Large intestine (tissue), 3 donors: ENCODE measurements at regions not wholly inside any gene's neighbourhood (a gene's known extent, or its start where the extent isn't known, plus 50 kb on each side); places are given as distances from the start of the nearest gene placed in this dataset.
"Not testable (repeated sequence)": the region's sequence is repeated elsewhere in the genome, so short reads cannot be mapped to it uniquely, and the experiment has no call there.

Source experiments
- DNase-seq, 2 donors: peaks; one replicate each; pipeline versions ENCODE4 v3.0.0 to v3.0.0-alpha.2; 2013
- H3K27ac ChIP-seq: one replicate; pipeline ENCODE4 v1.5.1; 2013; ENCODE audit warnings: low read length
- H3K27me3 ChIP-seq: 2 replicates; pipeline ENCODE4 v1.6.1; 2013; ENCODE audit warnings: low read length; ENCODE audit not compliant: control insufficient read depth, insufficient read depth
- H3K36me3 ChIP-seq: 2 replicates; pipeline ENCODE4 v1.6.1; 2013; ENCODE audit warnings: low read length; ENCODE audit not compliant: control insufficient read depth, insufficient read depth
- H3K4me1 ChIP-seq: one replicate; pipeline ENCODE4 v1.6.1; 2013; ENCODE audit warnings: low read length; ENCODE audit not compliant: control insufficient read depth, insufficient read depth
- H3K4me3 ChIP-seq: one replicate; pipeline ENCODE4 v1.5.1; 2013; ENCODE audit warnings: low read length
- H3K9me3 ChIP-seq: one replicate; pipeline ENCODE4 v1.6.1; 2013; ENCODE audit warnings: mild to moderate bottlenecking, low read depth, low read length, moderate library complexity; ENCODE audit not compliant: control insufficient read depth
- WGBS: methylation state at CpG from one replicate; pipeline ENCODE4 v1.1.5; 2013; ENCODE audit warnings: low lambda C conversion rate; ENCODE audit not compliant: insufficient coverage; 5-methylcytosine and 5-hydroxymethylcytosine counted together

- no CpG with 5 or more reads among the region's 3 CpGs for WGBS
These were observed 182.2 kb upstream of the FBXO33 start for GRCh38 chr14:39614297-39614923.

GRCh38 chr14:39609119-39609518, 176.9 kb upstream of the FBXO33 start:
- Histone ChIP-seq H3K4me1 (no peaks in the 10 kb centered on the region), H3K27me3 (no peaks in the 10 kb centered on the region), H3K9me3 (no peaks in the 10 kb centered on the region), H3K36me3 (no peaks in the 10 kb centered on the region), H3K27ac (no peak overlapping the region), H3K4me3 (no peak overlapping the region)
- DNase-seq, result no peak

More at GRCh38 chr14:39614297-39614923, 182.2 kb upstream of the FBXO33 start:
- Histone ChIP-seq H3K9me3 (no peaks in the 10 kb centered on the region), H3K4me1 (no peaks in the 10 kb centered on the region), H3K27me3 (no peaks in the 10 kb centered on the region), H3K27ac (no peak overlapping the region), H3K4me3 (no peak overlapping the region), H3K36me3 (no peaks in the 10 kb centered on the region)
- DNase-seq, result no peak

GRCh38 chr14:39607978-39608377, 175.7 kb upstream of the FBXO33 start:
- WGBS, result 100% methylated on average over 1 of the region's 1 CpG
- Histone ChIP-seq H3K36me3 (no peaks in the 10 kb centered on the region), H3K9me3 (no peaks in the 10 kb centered on the region), H3K27me3 (no peaks in the 10 kb centered on the region), H3K4me3 (no peak overlapping the region), H3K4me1 (no peaks in the 10 kb centered on the region), H3K27ac (no peak overlapping the region)
- no peak for DNase-seq

GRCh38 chr14:39603942-39604341, 171.7 kb upstream of the FBXO33 start:
- WGBS, result no CpG with 5 or more reads among the region's 1 CpG
- H3K4me1 ChIP-seq, result no peaks in the 10 kb centered on the region
- DNase-seq, result no peak
- no peaks in the 10 kb centered on the region for H3K27me3 ChIP-seq
- H3K36me3 ChIP-seq, result no peaks in the 10 kb centered on the region
- no peak overlapping the region for H3K27ac ChIP-seq
- H3K4me3 ChIP-seq, result no peak overlapping the region
- no peaks in the 10 kb centered on the region for H3K9me3 ChIP-seq

- DNase-seq, result no peak
- H3K27ac ChIP-seq, result no peak overlapping the region
- no peak overlapping the region for H3K4me3 ChIP-seq
- WGBS, result no CpG with 5 or more reads among the region's 2 CpGs
- no peaks in the 10 kb centered on the region for H3K27me3 ChIP-seq
- H3K4me1 ChIP-seq, result no peaks in the 10 kb centered on the region
- H3K36me3 ChIP-seq, result no peaks in the 10 kb centered on the region
- no peaks in the 10 kb centered on the region for H3K9me3 ChIP-seq
These were observed 161.1 kb upstream of the FBXO33 start for GRCh38 chr14:39593377-39593776.

- no peak overlapping the region for H3K4me3 ChIP-seq
- H3K36me3 ChIP-seq, result no peaks in the 10 kb centered on the region
- 43% methylated on average over 1 of the region's 2 CpGs for WGBS
- H3K4me1 ChIP-seq, result no peaks in the 10 kb centered on the region
- no peaks in the 10 kb centered on the region for H3K27me3 ChIP-seq
- no peak for DNase-seq
- no peaks in the 10 kb centered on the region for H3K9me3 ChIP-seq
- H3K27ac ChIP-seq, result no peak overlapping the region
These were observed 160.0 kb upstream of the FBXO33 start for GRCh38 chr14:39592116-39592789.

- not testable (repeated sequence) for H3K4me3 ChIP-seq, H3K4me1 ChIP-seq, H3K27me3 ChIP-seq, H3K27ac ChIP-seq, H3K36me3 ChIP-seq, DNase-seq, H3K9me3 ChIP-seq
- no CpG with 5 or more reads among the region's 21 CpGs for WGBS
These were observed 157.6 kb upstream of the FBXO33 start for GRCh38 chr14:39589882-39590281.

GRCh38 chr14:39582028-39582654, 149.9 kb upstream of the FBXO33 start:
- no peaks in the 10 kb centered on the region for H3K4me1 ChIP-seq
- H3K4me3 ChIP-seq, result no peak overlapping the region
- H3K9me3 ChIP-seq, result no peaks in the 10 kb centered on the region
- WGBS, result no CpG with 5 or more reads among the region's 2 CpGs
- H3K27ac ChIP-seq, result no peak overlapping the region
- no peaks in the 10 kb centered on the region for H3K27me3 ChIP-seq
- DNase-seq, result no peak
- H3K36me3 ChIP-seq, result no peaks in the 10 kb centered on the region

GRCh38 chr14:39581474-39581873, 149.2 kb upstream of the FBXO33 start:
- Histone ChIP-seq H3K4me1 (no peaks in the 10 kb centered on the region), H3K36me3 (no peaks in the 10 kb centered on the region), H3K4me3 (no peak overlapping the region), H3K27me3 (no peaks in the 10 kb centered on the region), H3K27ac (no peak overlapping the region), H3K9me3 (no peaks in the 10 kb centered on the region)
- 68% methylated on average over 2 of the region's 2 CpGs for WGBS
- DNase-seq, result no peak

GRCh38 chr14:39580696-39581095, 148.5 kb upstream of the FBXO33 start:
- Histone ChIP-seq H3K4me3 (no peak overlapping the region), H3K4me1 (no peaks in the 10 kb centered on the region), H3K36me3 (no peaks in the 10 kb centered on the region), H3K27ac (no peak overlapping the region), H3K27me3 (no peaks in the 10 kb centered on the region), H3K9me3 (no peaks in the 10 kb centered on the region)
- no peak for DNase-seq
- WGBS, result no CpG with 5 or more reads among the region's 1 CpG

- DNase-seq, result no peak
- no peak overlapping the region for H3K4me3 ChIP-seq
- H3K27ac ChIP-seq, result no peak overlapping the region
- no peaks in the 10 kb centered on the region for H3K36me3 ChIP-seq
- H3K4me1 ChIP-seq, result no peaks in the 10 kb centered on the region
- peaks cover 4% of the 10 kb centered on the region for H3K9me3 ChIP-seq
- H3K27me3 ChIP-seq, result no peaks in the 10 kb centered on the region
- no CpG with 5 or more reads among the region's 1 CpG for WGBS
These were observed 144.5 kb upstream of the FBXO33 start for GRCh38 chr14:39576736-39577135.
